HK-2 (cell line): ENCODE measurements at regions not wholly inside any gene's neighbourhood (a gene's known extent, or its start where the extent isn't known, plus 50 kb on each side); places are given as distances from the start of the nearest gene placed in this dataset.

Source experiments
- DNase-seq: peaks from one replicate; pipeline ENCODE4 v3.0.0-alpha.2; 2018; ENCODE audit not compliant: unreplicated experiment

DNA sequence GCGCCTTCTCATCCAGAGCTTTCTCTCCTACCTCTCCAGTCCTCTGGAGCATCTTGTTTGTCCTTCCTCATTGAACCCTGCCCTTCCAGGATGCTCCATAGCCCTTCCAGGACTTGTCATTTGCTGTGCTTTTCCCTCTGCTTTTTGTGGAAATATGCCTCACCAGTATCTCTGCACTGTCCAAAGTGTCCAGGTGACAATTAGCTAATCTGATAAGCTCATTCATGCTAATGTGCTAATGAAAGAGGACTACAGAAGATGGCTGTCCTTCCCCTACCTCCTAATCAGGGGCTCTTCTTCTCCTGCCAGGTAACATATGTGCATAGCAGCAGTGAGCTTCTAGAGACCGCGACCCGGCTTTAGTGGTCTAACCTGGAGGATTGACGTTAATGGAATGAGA lies 58.4 kb upstream of the OTX2 start:
- DNase-seq: no peak

DNA sequence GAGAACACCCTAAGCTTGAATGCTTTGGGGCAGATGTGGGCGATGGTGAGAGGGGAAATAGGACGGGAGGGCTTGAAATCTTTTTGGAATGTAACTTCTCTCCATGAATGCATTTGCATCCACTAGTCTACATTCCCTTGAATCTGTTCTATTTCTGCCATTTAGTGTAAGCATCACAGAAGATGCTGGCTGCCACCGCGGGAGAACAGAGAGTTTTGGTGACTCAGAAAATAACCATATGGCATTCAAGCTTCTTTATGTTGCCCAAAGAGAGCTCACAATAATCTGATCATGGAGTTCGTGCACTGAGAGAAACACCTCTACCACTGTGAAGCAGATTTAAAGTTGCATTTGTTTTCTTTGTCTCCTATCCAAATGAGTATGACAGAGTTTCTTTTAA lies 52.6 kb upstream of the OTX2 start:
- no peak for DNase-seq

DNA sequence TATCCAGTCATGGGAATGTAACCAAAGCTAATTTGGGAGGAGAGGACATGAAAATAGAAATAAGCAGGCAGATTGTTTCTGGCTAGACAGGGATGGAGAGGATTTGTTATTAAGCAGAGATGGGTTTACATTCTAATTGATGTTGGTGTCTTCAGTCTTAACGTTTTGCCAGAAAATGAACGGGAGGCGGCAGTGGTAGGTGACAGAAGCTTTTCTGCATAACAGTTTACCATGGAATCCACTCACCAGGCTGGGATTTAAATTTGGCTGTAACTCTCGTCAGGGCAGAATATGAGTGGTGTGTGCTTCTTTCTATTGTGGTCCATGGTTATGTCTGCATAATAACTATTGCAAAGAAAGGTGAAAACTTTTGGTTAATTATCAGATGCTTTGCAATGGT lies 50.2 kb upstream of the OTX2 start:
- DNase-seq: no peak
